Hepatic stellate cell (primary cell): ENCODE measurements at regions not wholly inside any gene's neighbourhood (a gene's known extent, or its start where the extent isn't known, plus 50 kb on each side); places are given as distances from the start of the nearest gene placed in this dataset.

Experiments used
- DNase-seq: peaks from one replicate; pipeline ENCODE4 v3.0.0; 2011; ENCODE audit warnings: low spot score

DNA sequence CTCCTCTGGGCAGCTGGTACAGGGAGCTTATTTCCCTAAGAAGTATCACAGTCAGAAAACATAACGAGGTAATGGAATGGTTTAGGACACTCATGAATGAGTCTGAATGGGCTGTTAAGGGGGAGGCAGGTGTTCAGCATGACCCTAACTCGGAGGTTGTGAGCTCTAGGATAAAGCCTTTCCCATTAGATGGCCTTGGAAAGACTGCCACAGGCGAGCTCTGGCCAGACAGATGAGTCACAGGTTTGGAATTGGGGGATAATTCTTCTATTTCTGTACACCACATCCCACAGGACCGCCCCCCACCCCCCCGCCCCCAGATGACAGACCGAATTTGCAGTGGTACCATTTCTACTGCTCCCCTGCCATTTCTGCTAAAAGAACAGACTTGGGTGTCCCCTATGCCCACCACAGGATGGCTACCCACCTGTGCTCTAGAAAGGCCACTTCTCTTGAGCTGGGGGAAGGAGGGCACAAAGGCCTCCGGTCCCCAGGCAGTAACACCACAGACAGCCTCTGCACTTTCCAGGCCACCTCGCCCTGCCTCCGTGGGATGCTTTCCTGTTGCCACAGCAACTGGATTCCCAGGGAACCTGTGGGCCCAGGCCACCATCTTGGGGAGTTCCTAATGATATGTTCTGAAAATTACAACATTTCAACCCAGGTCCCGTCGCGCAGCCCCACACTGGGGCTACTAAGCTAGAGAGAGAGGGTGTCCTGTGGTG, 76.7 kb downstream of the TRIM29 start:
- no peak for DNase-seq

DNA sequence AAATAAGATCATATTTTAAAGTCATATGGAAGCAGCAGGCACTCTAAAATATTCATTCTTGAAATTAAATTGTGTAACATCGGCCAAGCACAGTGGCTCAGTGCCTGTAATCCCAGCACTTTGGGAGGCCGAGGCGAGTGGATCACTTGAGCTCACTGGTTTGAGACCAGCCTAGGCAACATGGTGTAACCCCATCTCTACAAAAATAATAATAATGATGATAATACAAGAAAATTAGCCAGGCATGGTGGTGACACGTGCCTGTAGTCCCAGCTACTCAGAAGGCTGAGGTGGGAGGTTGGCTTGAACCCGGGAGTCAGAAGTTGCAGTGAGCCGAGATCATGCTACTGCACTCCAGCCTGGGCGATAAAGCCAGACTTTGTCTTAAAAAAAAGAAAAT, 77.4 kb downstream of the TRIM29 start:
- no peak for DNase-seq

DNA sequence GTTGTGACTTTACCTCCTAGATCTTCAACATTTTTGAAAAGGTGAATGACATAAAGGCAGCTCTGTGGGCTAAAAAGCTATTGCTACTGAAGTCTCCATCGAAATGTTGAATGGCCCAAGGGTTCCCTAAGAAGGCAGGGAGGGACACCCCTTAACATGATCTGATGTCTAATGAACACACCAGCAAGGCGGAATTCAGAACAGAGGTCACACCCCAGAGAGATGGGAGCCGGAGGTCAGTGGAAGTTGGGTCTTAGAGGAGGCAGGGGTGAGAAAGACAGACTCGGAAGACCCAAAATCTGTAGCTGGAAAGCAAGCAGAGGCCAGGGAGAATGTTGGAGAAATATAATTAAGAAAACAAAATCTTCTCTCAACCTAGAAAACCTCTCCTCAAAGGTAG, 79.0 kb downstream of the TRIM29 start:
- no peak for DNase-seq

DNA sequence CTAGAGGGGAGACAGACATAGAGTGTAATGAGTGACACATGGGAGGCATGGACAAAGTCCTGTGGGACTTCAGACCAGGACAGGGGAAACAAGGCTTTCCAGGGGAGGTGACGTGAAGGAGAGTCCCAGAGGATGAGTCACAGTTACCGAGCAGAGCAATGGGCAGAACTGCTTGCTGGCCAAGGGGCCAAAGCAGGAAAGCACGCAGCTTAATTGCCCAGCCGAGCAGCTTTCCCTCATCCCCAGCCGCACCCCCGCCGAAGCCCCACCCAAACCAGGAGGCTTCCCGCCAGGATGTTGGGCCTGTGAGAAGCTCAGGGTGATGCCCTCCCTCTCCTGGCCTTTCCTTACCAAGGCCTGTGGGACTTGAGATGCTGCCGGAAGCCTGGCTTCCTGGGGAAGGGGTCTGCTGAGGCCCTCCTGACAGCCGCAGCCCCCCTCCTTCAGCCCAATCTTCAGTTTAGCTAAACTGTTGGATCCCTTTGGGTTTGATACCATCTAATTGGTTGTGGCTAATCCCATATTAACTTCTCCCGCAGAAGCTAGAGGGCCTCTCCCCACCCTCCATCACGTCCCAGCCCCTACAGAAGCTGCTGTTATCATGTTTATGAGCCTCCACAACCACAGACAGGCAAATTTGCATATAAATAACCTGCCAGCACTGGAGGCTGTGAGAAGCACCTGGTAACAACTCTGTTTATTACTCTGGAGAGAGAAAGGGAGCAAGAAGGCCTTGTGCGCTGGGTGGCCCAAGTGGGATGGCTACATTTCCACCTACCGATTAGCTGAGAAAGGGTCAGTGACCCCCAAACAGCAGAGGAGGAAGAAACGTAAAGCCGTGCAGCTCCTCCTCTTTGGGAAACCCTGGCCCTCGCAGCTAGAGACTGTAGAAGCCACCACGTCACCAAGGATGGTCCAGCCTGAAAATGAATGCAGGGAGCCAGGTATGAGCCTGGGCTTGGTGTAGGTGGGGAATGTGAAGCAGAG, 80.0 kb downstream of the TRIM29 start:
- DNase-seq: no peak

DNA sequence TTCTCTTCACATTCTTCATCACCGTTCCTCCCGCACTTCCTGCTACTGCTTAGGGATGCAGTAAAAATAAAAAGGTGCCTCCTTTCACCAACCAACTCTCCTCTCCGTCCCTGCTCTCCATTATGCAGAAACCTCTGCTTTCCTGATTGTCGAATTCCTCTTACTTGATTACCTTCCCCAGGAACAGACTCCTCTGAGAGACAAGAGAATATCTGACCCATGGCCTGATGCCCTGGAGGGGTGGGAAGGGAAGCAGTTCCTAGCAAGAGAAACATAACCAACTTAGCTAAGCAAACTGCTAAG, 80.9 kb downstream of the TRIM29 start:
- DNase-seq: no peak

DNA sequence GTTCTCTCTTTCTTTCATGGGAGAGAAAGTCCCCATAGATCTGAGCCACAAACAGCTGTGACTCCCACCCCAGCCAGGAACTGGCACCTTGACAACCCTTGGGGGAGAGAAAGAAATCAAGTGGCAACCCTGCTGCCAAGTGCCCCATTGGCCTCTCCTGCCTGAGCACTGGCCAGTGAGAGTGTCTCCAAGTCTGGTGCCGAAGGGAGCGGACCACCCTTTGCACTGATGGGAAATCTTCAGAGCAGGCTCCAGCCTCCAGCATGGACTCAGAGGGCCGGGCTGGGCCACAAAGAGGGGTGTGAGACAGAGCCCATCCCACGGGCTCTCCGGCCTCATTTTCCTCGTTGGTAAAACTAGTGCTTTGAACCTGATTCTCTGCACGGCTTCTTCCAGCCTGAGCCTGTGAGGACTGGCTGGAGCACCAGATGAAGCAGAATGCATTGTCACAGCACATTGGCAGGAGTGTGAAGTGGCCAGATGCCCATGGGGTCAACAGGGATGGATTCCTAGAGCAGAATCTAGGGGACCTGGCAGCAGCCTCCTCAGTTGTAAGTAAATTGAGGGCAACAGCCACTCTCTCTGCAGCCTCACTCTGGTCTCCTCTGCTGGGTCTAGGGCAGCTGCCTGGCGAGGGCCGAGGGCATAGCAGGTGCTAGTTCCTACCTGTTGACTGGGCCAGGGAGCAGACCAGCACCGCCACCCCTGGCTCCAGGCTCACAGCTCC, 81.4 kb downstream of the TRIM29 start:
- no peak for DNase-seq

DNA sequence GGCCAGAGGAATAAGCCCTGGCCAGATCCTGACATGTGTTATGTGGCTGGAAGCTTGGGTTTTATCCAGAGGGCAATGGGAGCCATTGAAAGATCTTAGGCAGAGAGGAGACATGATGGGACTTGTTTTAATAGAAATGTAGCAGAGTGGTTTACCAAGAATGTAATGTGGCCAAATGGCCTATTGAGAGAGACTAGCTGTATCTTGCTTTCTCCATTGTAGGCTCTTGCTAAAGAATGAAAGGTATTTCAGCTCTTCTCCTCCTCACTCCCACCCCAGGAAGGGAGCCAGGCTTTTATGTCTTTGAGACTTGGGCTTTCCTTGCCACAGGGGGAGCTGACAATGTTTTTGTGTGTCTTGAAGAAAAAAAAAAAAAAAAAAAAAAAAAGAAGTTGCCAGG, 82.3 kb downstream of the TRIM29 start:
- no peak for DNase-seq

DNA sequence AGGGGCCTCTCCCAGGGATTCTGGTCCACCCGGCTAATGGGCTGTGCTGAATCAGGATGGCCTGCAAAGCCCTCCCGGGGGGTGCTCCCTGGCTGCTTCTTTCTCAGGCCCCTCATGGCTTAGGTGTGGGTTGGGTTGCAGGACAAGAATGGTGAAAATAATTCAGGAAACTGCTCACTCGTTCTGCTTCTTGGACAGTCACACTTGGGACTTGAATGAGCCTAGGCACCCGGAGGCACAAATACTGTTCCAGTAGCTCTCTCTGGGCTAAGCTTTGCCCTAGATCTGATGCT, 83.2 kb downstream of the TRIM29 start:
- no peak for DNase-seq

DNA sequence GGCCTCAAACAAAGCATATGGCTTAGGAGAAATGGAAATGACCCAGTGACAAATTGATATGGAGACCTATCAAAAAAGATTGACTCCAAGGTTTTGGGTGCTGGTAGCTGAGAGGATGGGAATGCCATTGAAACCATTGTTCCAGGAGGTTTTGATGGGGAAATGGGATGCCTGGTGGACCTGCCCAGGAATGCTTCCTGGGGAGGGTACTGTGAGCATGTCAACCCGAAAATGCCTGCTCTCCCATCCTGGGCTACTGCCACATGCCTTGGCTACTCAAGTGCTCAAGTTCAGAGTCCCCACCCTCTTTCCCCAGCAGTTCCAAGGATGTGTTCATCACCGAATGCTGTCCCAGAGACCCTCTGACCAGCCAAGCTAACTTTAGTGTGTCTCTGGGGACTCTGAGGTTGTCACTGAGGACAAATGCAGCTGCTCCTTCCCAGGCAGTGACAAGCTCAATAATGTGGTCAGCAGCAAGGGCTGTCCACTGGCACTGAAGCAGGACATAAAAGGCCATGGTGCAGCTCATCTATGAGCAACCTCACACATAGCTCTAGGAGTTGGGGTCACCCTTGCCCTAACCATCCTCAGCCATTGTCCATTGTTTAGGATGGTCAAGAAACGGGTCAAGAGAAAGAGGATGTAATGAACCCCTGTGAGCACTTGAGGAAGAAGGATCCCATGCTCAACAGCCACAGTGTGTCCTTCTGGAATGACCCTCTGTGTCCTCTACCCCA, 83.7 kb downstream of the TRIM29 start:
- DNase-seq: no peak

DNA sequence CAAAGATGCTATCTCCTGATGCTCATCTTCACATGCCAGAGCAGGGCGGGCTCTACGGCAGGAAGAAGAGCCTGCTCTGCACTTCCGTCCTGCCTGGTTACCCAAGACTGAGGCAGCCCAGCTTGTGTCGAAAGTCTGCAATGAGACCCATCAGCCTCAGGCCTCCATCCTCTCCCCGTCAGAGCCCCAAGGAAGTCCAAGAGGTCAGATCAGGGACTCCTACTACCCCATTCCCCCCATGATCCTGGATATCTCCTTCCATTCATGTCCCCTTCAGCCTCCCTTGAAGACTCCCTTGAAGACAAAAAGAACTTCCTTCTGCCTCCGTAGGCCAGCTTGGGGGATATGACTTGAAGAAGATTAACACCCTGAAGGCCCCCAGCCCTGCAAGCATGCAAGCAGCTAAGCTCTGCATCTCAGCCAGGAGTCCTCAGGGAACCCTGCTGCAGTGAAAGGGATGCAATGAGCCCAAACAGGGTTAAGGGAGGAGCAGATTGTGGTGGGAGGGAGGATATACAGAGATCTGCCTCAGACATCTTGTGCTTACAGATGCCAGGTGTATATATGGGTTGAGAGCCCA, 85.6 kb downstream of the TRIM29 start:
- no peak for DNase-seq

DNA sequence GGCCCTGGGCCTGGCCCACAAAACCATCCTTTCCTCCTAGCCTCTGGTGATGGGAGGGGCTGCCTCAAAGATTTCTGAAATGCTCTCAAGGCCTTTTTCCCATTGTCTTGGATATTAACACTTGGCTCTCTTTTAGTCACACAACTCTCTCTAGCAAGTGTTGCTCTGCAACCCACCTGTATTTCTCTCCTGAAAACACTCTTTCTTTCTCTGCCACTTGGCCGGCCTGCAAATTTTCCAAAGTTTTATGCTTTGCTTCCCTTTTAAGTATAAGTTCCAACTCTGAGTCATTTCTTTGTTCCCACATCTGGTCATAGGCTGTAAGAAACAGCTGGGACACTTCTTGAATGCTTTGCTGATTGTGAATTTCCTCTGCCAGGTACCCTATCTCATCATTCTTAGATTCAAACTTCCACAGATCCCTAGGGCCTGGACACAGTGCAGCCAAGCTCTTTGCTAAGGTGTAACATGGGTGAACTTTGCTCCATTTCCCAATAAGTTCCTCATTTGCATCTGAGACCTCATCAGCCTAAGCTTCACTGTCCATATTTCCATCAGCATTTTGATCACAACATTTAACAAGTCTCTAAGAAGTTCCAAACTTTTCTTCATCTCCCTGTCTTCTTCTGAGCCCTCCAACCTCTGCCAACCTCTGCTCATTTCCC, 93.8 kb downstream of the TRIM29 start:
- no peak for DNase-seq

DNA sequence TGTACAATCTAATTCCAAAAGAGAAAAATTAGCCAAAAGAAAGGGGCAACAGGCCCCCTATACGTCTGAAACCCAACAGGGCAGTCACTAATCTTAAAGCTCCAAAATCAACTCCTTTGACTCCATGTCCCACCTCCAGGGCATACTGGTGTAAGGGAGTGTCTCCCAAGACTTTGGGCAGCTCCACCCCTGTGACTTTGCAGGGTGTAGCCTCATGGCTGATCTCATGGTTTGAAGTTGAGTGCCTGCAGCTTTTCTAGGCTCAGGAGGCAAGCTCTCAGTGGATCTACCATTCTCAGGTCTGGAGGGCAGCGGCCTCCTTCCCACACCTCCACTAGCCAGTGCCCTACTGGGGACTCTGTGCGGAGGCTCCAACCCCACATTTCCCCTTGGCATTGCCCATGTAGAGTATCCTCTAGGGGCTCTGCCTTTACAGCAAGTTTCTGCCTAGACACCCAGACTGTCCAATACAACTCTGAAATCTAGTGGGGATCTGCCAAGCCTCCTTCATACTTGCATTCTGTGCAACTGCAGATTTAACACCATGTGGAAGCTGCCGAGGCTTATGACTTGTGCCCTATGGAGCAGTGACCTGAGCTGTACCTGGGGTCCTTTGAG, 94.5 kb downstream of the TRIM29 start:
- no peak for DNase-seq

DNA sequence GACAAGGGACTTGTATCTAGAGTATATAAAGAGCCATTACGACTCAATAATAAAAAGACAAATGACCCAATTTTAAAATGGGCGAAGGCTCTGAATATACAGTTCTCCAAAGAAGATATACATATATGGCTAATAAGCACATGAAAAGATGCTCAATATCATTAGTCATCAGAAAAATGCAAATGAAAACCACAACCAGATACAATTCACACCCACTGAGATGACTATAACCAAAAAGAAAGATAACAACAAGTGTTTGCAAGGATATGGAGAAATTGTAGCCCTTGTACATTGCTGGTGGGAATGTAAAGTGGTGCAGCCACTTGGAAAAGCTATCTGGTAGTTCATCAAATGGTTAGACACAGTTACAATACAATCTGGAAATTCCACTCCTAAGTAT, 96.3 kb downstream of the TRIM29 start:
- DNase-seq: no peak

DNA sequence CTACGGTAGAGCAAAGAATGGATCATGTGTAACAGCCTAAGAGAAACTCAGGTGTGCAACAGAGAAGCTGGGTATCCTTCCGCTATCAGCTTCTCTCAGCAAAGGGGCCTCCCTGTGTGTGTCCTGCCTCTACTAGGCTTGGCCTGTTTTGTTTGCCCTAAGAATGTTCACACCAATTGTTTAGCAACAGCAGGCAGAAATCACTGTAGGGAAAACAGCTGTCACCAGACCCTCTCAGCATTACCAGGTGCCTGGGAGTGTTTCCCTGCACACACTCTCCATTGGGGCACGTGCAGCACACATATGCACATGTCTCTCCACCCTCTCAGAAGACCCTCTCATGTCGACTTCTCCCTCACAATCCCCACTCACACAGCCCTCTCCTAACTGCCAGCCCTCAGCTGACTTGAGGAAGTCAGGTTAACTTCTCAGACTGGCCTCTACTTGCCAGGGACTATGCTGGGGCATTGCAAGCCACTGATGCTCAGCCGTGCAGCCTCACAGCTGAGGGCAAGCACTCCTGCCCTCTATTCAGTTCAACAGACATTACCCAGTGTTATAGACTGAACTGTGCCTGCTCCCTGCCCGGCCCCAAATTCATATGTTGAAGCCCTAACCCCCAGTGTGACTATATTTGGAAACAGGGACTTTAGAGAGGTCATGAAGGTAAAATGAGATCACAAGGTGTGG, 97.6 kb downstream of the TRIM29 start:
- no peak for DNase-seq

DNA sequence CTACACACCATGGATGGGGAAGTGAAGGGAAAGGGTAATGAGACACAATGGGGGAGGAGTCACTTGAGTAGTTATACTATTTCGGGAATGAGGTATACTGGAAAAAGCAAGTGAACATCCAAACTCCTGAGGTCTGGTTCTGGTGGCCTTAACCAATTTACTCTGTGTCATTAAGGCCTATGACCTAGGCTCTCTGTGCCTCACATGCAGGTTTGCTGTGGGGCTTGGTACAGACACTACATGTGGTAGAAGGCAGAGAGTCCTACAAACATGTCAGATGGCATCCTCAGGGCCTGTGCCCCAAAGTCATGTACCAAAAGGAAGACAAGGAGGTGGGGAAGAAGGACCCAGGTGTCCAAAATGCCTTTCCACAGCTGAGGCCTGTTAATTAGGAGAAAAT, 98.9 kb downstream of the TRIM29 start:
- no peak for DNase-seq

DNA sequence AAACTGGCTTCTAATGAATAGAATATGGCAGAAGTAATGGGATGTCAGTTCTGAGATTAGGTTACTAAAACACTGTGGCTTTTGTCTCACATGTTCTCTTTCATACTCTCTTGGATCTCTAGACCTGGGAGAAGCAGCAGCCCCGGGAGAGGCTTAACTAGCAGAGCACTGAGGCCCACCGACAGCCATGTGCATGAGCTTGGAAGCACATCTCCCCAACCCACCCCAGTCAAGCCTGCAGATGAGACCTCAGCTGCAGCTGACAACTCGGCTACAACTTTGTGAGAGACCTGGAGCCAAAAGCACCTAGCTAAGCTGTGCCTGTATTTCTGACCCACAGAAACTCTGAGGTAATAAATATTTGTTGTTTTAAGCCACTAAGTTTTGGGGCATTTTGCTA, 100.8 kb downstream of the TRIM29 start:
- no peak for DNase-seq

DNA sequence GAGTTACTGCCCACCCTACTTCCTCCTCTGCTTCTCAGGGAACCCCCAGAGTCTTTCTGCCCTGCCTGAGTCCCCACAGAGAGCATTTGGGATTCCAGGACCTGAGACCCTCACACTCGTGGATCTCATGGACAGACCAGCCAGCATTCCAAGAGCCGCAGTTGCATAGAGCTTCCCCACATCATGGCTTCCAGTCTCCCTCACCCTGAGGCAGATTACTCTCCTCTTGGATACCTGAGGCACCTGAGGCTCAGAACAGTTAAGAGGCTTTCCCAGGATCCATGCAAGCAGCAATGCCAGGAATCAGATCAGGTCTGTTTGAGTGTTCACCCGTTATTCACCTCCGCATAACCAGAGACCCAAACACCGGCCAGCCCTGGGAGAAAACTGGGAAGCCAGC, 102.2 kb downstream of the TRIM29 start:
- no peak for DNase-seq

DNA sequence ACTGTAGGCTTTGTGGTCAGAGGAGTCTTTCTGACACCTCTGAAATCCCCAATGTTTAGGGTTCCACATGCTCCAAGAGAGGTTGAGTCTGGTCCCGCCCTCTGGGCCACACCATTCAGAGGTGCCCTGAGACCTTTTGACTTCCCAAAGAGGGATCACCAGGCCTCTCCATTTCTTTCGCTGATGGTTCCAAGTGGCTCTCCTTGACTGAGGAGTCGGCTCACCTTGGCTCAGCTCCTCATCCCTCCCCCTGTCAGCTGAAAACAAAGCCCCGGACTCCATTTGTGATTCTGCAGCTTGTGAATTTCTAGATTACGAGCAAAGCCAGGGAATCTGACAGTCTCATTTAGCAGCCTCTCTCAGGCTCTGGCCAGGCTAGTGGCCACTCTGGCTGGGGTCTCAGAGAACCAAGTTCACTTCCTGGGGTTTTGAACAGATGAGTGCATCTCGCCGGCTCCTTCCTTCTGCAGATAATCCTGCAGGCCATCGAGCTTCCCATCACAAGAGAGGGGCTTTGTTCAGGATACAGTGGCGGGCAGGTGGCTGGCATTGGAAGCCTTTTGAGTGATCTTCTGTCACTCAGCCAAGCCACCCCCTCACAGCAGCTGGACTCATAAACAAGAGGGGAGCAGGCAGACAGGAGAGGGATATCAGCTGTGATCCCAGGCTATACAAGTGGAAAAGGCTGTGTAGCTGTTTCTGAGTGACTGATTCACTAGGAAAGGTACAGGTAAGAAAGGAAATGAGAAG, 102.9 kb downstream of the TRIM29 start:
- DNase-seq: no peak

DNA sequence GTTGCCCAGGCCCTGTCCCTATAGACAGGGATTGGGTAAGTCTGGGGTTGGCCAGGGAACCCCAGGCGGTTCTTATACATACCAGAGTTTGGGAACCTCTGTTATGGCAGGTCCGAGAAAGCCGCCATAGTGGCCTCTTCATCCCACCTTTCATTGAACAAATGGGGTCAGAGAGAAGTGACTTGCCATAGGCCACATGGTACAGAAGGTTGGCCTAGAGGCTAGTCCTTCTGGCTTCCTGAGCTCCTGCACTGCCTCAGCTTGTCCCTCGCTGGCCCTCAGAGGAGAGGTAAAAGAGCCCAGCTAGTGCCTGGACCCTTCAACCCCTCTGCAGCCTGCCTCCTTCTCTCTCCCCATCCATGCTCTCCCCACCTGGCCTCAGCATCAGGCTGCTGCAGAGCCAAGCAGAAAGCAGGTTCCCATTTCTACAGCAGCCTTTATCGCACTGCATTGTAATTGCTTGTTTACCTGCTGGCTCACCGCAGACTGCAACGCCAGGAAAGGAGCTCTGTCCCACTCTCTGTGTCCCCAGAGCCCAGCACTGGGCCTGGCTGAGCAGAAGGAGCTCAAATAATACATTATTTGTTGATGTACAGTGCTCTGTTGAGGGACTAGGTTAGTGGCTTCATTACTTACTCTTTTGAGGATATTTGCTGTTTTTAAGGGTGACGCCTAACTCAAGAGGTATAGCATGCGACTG, 103.6 kb downstream of the TRIM29 start:
- DNase-seq: no peak
